ENCODE measurements at regions not wholly inside any gene's neighbourhood (a gene's known extent, or its start where the extent isn't known, plus 50 kb on each side); places are given as distances from the start of the nearest gene placed in this dataset.

- TF ChIP-seq, protein P1, sequence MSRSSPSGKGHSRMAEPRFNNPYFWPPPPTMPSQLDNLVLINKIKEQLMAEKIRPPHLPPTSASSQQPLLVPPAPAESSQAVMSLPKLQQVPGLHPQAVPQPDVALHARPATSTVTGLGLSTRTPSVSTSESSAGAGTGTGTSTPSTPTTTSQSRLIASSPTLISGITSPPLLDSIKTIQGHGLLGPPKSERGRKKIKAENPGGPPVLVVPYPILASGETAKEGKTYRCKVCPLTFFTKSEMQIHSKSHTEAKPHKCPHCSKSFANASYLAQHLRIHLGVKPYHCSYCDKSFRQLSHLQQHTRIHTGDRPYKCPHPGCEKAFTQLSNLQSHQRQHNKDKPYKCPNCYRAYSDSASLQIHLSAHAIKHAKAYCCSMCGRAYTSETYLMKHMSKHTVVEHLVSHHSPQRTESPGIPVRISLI (CRISPR knock-in tag; IDR thresholded peaks at IDR 0.05; ENCODE audit: borderline replicate concordance) = no peak
- TF ChIP-seq HBP1 (CRISPR knock-in tag; IDR thresholded peaks at IDR 0.05; ENCODE audit: low read depth) (no peak), CTCF (CRISPR knock-in tag; IDR thresholded peaks at IDR 0.05) (no peak), TCF12 (IDR thresholded peaks at IDR 0.05) (no peak), TCF12 (CRISPR knock-in tag; IDR thresholded peaks at IDR 0.05) (no peak), EZH2 (conservative IDR thresholded peaks at IDR 0.05; ENCODE audit: low read depth, low read length) (no peak), ZNF24 (IDR thresholded peaks at IDR 0.05) (no peak), REST (IDR thresholded peaks at IDR 0.05; ENCODE audit: borderline replicate concordance in 1 of 2, low read depth in 1 of 2, low read length in 2 of 2) (no peak)
Measured at GRCh38 chr21:15626031-15626430, 103.8 kb upstream of the USP25 start.
